Ureter (tissue), 1 donor: ENCODE measurements at regions not wholly inside any gene's neighbourhood (a gene's known extent, or its start where the extent isn't known, plus 50 kb on each side); places are given as distances from the start of the nearest gene placed in this dataset.
A peak's percentile ranks its signal among the peaks of the same experiment; 100 is the strongest.

Source experiments
- DNase-seq: peaks from one replicate; pipeline ENCODE4 v3.0.0-alpha.2; 2020; ENCODE audit warnings: low spot score
- donor health status: DM: yes; HTN: yes; CAD: no.

DNA sequence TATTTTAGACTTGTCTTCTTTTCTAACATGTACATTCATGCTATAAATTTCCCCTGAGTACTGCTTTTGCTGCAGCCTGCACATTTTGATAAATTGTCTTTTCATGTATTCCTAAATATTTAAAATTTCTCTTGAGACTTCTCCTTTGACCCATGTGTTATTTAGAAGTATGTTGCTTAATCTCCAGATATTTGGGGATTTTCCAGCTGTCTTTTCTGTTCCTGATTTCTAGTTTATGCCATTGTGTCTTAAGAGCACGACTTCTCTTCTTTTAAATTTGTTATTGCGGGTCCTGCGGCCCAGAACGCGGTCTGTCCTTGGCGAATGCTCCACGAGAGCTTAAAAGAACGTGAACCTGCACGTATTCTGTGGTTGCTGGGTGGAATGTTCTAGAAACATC lies 136.4 kb downstream of the KIF26A start:
- no peak for DNase-seq

DNA sequence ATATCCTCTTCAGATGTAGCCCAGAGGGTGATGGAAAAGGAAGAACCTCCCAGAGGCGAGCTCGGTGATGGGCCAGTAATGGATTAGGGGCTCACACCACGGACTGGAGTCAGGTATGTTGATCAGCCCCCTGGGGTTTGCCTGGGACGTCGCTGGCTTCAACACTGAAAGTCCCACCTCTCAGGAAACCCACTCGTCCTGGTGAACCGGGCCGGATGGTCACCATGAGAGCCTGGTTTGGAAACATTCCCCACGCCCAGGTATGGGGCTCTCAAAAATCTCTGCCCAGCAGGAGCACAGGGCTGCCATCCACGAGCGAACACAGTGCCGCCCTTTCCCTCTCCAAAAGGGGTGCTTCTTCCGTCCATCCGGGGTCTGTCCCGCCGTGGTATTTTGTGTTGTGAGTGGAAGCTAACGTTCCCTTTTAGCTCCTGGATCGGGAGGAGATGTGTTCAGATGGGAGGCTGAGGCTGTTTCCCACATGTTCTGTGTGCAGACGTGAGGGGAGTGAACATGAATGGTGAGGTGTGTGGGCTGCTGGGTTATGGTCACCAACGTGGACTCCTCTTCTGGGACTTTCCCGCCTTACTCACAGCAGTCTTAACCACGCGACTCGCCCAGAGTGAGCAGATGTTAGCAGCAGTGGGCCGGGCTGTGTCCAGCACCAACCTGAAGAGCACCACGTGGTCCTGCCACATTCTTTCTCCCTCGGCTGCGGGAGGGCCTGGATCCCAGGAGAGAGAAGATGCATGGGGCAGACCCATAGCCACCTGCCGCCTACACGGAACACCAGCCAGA lies 139.2 kb downstream of the KIF26A start:
- peak; percentile 34 for DNase-seq

DNA sequence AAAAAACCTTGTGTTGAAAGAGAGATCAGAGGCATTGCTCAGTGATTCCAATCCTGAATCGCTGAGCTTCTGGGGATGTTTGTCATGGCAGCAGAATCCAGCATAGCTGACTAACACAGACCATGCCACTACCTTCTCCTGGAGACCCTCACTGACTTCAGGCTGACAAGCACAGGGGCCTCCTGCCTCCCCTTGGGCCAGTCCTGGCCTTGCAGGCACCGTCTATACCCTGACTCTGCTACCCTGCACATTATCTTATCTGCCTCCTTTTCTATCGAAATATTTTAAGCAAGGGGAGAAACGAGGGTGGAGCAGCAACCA lies 139.8 kb downstream of the KIF26A start:
- no peak for DNase-seq

DNA sequence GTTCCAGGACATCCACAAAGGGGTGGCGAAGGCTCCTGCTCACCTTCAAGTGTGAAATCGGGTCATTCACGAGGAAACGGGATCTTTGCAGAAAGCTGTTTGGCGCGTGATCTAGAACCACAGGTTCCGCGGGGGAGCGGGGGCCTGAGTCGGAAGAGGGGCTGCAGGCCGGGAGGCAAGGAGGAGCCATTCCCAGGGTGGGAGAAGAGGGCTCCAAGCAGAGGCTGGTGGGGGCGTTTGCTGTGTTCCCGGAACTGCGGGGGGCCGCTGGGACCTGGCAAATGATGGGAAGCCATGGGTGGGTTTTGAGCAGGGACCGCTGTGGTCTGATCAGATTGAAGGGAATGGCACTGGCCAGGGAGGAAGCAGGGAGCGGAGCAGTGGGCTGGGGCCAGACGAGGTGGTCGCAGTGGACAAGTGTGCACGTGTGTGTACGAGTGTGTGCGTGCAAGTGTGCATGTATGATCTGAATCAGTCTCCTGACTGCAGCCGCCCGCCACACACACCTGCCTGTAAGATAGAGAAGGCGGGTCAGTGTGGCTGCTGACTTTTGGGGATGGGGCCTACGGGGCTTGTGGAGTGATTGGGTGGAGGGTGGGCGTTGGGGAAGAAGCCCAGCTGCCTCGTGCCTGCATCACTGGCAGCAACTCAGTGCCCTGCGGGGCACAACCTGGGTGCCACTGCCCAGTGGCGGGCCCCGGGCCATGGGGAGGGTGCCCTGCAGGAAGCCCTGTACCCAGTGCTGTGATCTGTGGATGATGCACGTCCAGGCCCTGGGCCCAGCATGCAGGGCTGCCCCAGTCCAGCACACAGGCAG lies 141.9 kb downstream of the KIF26A start:
- peak; percentile 41 for DNase-seq

DNA sequence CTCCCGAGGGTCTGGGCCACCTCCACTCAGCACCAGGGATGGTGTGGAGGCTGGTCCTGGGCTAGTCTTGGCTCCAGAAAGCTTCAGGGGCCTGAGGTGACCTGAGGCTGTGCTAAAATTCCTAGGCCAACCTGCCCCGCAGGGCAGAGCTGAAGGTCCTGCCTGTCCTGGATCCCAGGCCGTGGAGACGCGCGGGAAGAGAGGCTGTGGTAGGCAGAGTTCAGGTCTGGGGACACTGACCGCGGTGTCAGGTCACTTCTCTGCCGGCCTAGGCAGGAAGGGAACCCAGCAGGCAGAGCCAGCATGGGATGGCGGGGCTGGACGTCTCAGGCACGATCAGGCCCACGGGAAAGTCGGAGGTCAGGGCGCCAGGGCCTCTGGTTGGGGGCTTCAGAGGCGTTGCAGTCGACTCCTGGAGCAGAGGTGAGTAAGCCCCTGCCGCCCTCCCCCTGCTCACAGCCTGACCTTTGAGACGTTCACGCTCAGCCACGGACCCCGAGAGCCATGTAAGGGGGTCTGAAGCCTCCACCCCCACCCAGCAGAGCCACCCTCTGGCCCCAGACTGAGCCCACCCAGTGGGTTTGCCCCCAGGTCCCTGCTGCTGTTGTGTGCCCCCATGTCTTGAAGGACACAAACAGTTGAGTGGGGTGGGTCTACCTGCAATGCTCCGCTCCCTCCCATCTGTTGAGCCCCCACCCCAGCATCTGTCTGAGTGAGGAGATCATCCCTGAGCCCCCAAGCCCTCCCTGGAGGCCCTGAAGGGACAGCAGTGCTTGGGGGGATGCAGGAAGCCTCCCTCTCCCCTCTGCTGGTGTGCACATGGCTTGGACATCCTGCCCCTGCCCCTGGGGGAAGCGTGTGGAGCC lies 142.7 kb downstream of the KIF26A start:
- DNase-seq, result peak; percentile 41

DNA sequence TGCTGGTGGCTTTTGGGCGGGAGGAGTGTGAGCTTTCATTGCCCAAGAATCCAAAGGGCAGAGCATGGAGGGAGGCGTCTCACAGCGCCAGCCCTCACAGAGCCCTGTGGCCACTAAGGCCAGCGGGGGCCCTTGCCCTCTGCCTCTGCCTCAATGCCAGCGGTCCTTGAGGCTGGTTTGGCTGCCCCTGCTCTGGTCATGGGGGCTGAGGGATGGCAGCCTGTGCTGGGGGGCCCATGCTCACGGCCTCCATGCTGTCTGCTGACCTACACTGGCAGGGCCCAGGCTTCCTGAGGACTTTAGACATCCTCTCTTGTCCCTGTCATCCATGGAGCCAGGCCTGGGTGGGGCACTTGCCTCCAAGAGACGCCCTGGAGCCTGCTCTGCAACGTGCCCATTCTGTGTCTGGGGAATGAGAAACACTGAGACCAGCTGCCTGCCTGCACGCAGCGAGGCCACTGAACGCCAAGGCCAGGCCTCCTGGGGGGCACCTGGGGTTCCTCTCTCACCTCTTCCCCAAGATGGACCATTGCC lies 143.4 kb downstream of the KIF26A start:
- DNase-seq, result peak; percentile 37

DNA sequence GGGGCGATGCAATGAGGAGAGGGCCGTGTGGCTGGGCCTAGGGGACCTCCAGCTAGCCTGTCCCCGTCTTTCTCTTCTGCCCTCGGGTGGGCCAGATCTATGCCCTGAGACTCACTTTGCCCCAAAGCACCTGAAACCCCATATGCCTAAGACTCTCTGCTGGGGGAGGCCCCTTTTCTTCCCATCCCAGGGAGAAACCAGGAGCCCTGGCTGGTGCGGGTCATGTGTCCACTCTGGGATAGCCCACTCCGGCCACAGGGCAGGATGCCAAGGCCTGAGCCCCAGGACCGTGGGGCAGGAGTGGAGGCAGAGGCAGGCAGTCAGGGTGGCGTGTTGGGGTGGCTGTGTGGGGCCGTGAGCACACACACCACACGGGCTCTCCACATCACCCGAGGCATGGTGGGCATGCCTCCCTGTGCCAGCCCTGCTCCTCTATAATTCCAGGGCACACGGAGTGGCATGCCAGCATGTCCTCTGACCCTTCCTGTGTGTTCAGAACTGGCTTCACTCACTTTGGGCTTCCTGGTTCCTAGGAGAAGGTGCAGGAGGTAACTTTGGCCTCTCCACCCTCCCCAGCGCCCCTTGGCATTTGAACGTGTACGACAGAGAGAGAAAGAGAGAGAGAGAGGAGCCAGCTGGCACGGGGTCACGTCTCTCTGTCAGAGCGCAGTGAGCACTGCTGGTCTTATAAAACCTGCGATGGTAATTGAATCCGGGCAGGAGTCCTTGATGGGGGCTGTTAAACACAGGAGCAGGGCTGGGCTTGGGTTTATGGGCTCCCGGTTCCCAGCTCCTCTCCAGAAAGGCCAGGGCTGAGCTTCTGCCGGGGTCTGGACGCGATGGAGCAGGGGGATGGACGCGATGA lies 144.2 kb downstream of the KIF26A start:
- DNase-seq, result peak; percentile 41

DNA sequence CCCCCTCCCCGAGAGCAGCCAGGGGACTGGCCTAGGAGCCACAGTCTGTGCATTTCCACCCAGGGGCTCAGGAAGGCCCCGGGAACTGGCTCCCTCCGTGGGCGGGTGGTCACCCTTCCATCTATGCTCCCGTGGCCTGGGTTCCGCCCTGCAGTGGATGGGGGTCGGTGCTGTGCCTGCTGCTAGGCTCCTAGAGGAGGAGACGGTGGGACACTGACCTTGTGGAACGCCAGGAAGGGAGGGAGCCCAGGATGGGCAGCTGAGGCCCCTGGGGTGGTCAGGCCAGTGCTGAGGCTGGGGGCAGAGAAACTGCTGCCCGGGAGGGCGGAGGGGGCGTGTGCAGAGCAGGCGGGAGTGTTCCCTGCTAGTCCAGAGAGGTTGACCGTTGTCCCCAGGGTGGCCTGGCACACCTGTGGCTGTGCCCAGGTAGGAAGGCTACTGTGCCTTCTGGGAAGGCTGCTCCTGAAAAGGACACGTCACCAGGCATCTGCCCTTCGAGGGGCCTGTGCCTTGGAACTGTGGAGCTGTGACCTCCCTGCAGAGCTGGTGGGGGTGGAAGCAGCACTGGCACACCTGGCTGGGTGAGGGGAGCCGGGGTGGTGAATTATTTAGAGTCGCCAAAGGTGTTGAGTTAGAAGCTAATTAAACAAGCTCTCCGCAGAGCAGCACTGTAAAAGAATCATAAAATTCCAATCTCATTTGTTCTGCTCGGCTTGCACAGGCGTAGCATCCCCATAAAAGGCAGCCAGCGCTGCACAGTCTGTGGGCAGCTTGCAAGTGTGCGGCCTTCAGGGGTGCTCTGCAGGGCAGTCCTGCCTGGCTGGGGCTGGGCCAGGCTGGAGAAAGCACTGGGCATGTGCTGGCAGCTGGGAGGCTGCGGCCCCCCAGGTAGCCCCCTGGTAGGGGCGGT lies 145.1 kb downstream of the KIF26A start:
- DNase-seq, result no peak

DNA sequence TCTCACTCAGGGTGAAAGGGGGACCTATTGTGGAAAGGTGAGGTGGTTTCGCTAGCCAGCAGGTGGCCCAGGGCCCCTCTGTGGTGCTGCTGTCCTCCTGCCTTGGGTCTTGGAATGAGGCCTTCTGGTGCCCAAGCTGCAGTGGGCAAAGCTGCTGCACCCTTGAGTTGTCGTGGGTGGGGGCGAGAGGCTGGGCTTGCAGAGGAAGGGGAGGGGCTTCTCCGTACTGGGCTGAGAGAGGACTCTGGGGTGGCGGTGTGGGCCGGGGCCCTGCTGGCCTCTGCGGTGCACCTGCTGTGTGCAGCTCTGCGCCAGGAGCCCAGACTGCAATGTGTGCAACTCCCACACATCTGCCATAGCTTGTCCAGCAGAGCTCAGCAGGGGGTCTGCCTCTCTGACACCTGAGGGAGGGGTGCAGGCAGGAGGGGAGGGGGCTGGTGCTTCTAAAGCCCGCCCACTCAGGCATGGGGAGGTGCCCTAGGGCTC lies 145.8 kb downstream of the KIF26A start:
- no peak for DNase-seq

DNA sequence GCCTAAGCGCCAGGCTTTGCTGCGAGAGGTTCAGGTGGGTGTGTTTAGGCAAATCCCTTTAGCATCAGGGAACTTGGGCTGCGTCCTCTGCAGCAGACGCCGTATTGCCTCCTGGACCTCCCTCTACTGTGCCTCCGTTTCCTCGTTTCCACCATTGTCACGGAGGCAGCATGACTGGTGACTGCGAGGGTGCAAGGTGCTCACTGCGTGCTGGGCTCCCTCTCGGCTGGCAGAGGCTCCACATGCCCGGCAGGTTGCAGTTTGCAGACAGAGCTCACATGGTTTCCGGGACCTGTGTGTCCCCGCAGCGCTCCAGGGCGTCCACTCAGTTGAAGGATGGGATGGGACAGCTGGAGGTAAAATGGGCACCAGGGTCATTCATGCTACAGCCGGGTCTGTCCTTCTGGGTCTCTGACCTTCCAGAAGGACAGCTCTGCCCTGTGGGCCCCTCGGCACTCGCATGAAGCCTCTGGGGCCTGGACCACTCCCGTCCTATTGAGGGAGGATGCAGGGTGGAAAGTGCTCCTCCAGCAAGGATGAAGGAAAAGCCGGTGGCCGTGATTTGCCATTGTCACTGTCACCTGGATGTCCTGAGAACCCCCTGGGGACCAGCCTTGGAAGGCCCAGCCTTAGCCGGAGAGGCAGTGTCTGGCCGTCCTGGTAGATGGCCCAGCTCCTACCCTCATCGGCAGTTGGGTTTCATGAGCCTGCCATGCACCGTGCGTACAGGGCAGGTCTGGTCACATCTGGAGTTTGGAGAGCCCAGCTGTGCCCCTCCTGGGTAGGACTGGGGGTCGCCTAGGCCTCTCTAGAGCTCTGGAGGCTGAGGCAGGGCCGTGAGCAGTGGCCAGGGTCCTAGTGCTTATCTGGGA lies 146.5 kb downstream of the KIF26A start:
- DNase-seq, result no peak

DNA sequence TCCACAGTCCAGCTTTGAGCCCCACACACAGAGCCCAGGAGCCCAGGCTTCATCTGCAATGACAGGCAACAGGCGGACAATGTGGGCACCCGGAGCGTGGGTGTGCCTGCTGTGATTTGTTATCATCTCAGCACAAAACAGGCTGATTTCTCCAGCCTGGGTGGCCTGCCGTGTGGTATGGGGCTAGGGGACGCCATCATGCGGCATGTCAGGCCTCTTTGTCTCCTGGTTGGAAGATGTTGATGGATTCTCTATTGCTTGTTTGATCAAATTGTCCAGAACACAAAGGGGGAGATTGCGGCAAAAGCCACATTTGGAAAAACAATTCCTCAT lies 147.1 kb downstream of the KIF26A start:
- DNase-seq, result no peak

DNA sequence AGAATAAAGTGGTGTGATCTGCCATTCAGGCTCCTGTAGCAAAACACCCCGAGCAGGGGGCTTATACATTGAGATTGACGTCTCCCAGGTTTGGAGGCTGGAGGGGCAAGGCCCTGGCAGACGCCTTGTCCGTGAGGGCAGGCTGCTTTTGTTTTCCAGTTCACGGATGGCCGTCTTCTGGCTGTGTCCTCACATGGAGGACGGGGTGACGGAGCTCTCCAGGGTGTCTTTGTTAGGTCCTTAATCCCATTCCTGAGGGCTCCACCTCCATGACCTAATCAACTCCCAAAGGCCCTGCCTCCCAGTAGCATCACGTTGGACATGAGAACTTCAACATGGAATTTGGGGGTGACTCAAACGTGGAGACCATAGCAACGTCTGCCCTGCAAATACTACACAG lies 147.7 kb downstream of the KIF26A start:
- DNase-seq, result no peak

DNA sequence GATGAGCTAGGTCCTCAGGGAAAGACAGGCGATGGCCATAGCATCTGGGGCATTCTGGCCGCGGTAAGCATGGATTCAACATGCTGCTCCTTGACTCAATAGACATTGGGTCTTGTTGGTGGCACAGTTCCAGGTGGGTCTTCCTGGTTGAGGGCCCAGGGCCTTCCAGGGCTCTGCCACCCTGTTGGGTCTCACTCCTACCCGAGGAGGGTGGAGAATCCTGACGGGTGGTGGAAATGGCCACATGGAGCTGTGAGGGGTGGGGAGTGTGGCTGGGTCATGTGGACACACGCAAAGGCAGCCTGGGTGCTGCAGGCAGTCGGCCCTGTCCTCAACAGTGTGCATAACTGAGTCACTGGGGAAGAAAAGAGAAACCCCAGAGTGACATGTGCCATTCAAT lies 148.1 kb downstream of the KIF26A start:
- no peak for DNase-seq

DNA sequence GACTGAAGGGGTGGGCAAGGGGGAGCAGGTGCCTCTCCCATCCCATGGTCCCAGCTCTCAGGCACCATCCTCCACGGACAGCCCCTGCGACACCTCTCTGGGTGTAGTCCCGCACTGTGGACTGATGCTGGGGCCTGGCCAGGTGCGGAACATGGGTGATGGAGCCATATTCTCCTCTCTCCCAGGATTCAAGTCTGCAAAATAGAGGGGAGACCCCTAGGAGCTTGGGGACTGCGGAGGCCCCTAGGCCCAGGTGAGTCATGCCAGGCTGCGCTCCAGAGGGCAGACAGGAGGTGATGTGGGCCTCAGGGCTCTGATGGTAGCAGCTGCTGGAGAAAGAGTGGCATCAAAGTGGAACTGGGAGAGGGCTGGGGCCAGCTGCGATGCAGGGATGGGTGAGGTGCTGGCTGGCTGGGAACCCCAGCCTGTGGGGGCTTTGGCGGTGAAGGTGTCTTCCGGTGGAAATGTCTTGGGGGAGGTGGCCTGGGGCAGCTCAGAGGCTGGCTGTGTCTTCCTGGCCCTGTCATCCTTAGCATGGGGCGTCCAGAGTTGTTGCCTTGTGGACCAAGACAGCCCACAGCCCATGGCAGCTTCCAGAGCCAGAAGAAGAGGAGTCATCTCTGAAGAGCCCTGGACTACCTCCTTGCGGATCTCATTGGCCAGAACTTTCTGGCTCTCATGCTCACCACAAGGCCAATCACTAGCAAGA lies 149.1 kb downstream of the KIF26A start:
- DNase-seq, result no peak

DNA sequence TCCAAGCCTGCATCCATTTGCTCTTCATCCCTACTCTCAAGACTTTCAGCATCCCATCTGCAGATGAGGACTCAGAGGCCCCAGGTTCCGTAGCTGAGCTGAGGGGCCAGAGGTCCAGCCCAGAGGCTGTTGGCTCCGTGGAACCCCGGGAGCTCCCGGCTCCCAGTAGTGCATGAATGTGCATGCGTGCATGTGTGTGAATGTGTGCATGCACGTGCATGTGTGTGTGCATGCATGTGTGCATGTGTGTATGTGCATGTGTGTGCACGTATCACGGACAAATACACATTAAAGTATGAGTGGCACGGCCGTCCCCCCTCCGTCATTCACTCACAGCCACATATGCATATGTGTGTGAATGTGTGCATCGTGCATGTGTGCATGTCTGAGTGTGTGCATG lies 149.9 kb downstream of the KIF26A start:
- no peak for DNase-seq

DNA sequence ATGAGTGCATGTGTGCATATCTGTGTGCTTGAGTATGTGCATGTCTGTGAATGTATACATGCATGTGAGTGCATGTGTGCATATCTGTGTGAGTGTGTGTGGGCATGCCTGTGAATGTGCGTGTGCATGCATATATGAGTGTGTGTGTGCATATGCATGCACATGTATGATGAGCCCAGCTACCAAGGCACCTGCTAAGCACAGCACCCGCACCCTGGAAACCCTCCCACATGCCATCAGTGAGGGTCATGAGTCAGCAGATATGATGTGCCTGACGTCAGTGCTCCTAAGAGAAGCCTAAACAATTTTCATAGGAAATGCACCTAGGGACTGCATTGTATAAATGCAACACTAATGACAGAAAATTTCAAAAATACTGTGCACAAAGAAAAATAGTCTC lies 151.1 kb downstream of the KIF26A start:
- no peak for DNase-seq

DNA sequence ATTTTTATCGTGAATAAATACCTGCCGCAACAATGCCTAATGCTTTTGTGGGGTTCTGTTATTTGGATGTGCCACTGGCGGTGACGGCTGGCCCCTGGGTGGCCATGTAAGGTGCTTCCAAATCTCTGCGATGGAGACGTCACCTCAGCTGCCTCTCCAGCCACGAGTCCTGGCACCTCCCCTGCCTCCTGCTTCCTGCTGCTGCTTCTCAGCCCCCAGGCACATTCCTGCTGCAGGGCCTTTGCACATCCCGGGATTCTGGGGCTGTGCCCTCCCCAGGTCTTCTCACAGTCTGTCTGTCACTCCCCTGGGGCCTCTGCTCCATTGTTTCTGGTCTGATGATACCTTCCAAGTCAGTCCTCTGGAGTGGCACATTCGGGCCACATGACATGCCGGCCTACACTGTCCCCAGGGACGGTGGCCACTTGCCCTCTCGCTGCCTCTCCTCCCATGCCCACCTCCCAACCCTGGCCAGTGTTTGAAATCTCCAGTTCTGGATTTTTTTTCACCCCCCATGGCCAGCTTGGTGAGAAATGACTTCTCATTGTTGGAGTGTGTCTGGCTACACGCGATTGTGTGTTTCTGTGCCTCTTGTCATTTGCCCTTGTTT lies 151.8 kb downstream of the KIF26A start:
- no peak for DNase-seq

DNA sequence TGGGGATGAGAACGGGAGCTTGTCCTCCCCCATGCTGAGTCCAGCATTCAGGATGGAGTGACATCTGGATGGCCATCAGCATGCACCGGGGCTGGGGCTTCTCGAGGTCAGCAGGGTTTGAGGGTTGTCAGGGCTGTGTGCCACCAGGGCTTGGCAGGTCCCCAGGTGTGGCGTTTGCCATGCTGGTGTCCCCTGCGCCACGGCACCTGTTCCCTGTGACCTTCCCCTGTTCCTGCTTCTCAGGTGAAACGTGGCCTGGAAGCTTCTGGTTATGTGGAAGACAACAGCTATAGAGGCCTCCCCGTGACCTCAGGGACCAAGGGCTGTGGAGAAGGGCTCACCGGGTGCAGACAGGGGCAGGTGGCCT lies 152.4 kb downstream of the KIF26A start:
- no peak for DNase-seq
